ENCODE measurements at regions not wholly inside any gene's neighbourhood (a gene's known extent, or its start where the extent isn't known, plus 50 kb on each side); places are given as distances from the start of the nearest gene placed in this dataset.

DNA sequence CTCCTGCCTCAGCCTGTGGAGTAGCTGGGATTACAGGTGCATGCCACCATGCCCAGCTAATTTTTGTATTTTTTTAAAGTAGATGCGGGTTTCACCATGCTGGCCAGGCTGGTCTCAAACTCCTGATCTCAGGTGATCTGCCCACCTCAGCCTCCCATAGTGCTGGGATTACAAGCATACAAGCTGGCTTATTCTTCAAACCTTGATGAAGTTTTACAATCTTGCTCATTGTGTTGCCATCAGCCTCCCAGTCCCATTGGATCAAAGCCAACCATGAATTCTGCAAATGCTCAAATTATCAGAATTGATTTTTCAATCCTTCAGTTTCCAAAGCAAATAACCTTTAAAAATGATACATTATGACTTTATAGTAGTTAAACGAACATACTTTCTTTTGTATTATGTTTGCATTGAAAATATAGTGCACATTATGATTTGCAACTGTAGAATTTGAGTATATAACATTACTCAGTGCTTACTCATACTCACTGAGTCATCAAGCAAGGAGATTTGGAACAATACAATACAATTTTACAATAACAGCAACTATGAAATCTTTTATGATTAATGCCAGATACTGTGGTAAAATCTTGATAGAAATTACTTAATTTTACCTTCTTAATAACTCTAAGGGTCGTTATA is 1491.9 kb upstream of the CELF4 start:
- Histone ChIP-seq H3K4me1 (ENCODE audit: control insufficient read depth, insufficient read depth, low read length) (no peaks in the 10 kb centered on the region), H3K4me3 (ENCODE audit: low read length) (no peak overlapping the region), H3K27ac (ENCODE audit: low read length) (no peak overlapping the region), H3K9me3 (ENCODE audit: control insufficient read depth, insufficient read depth, low read length) (no peaks in the 10 kb centered on the region), H3K27me3 (ENCODE audit: control insufficient read depth, insufficient read depth, low read length) (no peaks in the 10 kb centered on the region), H3K36me3 (ENCODE audit: control insufficient read depth, insufficient read depth, low read length) (no peaks in the 10 kb centered on the region)
- no peak for DNase-seq (ENCODE audit: low read depth, low spot score)
- WGBS (ENCODE audit: insufficient coverage, insufficient read length), result no CpG with 5 or more reads among the region's 3 CpGs

DNA sequence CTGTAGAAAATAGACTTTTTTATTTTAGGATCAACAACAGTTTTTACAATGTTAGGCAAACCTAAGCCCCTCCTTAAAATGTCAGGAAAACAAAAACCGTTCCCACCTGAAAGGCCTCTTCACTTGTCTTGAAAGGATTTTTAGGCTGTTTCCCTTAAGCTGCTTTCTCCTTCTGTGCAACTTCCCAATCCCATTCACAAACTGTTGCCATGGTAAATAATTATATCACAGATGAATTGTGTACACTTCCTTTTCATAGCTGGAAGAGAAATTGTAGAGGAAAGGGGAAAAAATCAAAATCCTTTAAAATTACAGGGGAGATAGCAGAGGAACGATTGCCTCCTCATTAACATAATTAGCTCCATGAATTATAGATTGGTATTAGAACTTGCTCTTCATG is 1488.0 kb upstream of the CELF4 start:
- no peak overlapping the region for H3K27ac ChIP-seq (ENCODE audit: low read length)
- no peaks in the 10 kb centered on the region for H3K4me1 ChIP-seq (ENCODE audit: control insufficient read depth, insufficient read depth, low read length)
- no peaks in the 10 kb centered on the region for H3K27me3 ChIP-seq (ENCODE audit: control insufficient read depth, insufficient read depth, low read length)
- no peak for DNase-seq (ENCODE audit: low read depth, low spot score)
- no peaks in the 10 kb centered on the region for H3K9me3 ChIP-seq (ENCODE audit: control insufficient read depth, insufficient read depth, low read length)
- H3K4me3 ChIP-seq (ENCODE audit: low read length), result no peak overlapping the region
- WGBS (ENCODE audit: insufficient coverage, insufficient read length), result no CpG with 5 or more reads among the region's 2 CpGs
- H3K36me3 ChIP-seq (ENCODE audit: control insufficient read depth, insufficient read depth, low read length), result no peaks in the 10 kb centered on the region

DNA sequence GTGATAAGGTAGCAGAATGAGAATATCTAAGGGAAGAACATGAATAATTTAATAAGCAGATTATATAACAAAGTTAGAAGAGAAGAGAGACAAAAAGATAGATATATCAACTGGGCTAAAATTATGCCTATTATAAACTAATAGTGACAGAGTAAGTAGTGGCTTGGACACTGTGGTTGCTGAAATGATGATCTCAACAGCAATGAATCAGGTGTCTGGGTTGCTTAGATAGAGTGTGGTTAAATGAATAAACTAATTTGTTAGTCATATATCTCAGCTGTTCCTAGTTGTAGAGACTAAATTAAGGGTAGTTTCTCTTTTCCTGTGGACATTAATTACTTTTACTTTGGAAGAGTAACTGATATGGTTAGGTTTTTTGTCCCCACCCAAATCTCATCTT is 1485.4 kb upstream of the CELF4 start:
- Histone ChIP-seq H3K27ac (ENCODE audit: low read length) (no peak overlapping the region), H3K4me3 (ENCODE audit: low read length) (no peak overlapping the region), H3K27me3 (ENCODE audit: control insufficient read depth, insufficient read depth, low read length) (no peaks in the 10 kb centered on the region), H3K9me3 (ENCODE audit: control insufficient read depth, insufficient read depth, low read length) (no peaks in the 10 kb centered on the region), H3K36me3 (ENCODE audit: control insufficient read depth, insufficient read depth, low read length) (no peaks in the 10 kb centered on the region), H3K4me1 (ENCODE audit: control insufficient read depth, insufficient read depth, low read length) (no peaks in the 10 kb centered on the region)
- DNase-seq (ENCODE audit: low read depth, low spot score), result no peak

DNA sequence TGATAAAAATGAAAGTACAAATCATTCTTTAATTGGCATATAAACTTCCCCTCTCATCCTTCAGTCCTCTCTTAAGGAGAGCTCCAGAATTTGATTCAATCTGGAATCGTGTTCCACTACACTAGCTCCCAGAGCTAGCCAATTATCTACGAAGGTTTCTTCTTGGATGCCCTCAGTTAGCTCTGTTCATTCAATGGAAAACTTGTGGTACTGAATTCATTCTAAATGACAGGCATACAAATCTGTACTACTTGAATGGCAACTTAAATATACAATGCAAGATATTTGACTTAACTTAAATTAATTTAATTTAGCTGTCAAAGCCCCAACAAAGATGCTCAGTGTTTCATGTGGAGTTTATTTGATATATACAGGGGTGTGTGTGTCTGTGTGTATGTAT is 1474.2 kb upstream of the CELF4 start:
- H3K9me3 ChIP-seq (ENCODE audit: control insufficient read depth, insufficient read depth, low read length), result no peaks in the 10 kb centered on the region
- H3K4me3 ChIP-seq (ENCODE audit: low read length), result no peak overlapping the region
- no peaks in the 10 kb centered on the region for H3K27me3 ChIP-seq (ENCODE audit: control insufficient read depth, insufficient read depth, low read length)
- no CpG with 5 or more reads among the region's 2 CpGs for WGBS (ENCODE audit: insufficient coverage, insufficient read length)
- no peaks in the 10 kb centered on the region for H3K4me1 ChIP-seq (ENCODE audit: control insufficient read depth, insufficient read depth, low read length)
- H3K36me3 ChIP-seq (ENCODE audit: control insufficient read depth, insufficient read depth, low read length), result no peaks in the 10 kb centered on the region
- H3K27ac ChIP-seq (ENCODE audit: low read length), result no peak overlapping the region
- no peak for DNase-seq (ENCODE audit: low read depth, low spot score)

DNA sequence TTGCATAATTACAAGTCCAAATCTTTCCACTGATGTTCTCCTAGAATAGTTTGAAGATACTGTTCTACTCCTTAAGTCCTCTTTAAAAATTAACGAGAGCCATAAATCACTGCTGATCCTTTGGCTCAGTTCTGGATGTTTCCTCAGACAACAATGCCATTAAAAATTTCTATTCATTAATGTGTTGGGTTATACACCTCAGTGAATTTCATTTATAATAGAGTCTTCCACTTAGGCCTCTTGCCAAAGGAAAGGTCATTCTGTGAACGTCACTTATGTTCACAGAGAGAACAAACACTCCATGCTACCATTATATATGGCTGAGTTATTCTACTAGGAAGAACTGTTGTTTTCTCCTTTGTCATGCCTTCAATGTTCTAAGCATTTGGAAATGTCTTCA is 1472.3 kb upstream of the CELF4 start:
- no peak overlapping the region for H3K27ac ChIP-seq (ENCODE audit: low read length)
- no peak for DNase-seq (ENCODE audit: low read depth, low spot score)
- H3K36me3 ChIP-seq (ENCODE audit: control insufficient read depth, insufficient read depth, low read length), result no peaks in the 10 kb centered on the region

DNA sequence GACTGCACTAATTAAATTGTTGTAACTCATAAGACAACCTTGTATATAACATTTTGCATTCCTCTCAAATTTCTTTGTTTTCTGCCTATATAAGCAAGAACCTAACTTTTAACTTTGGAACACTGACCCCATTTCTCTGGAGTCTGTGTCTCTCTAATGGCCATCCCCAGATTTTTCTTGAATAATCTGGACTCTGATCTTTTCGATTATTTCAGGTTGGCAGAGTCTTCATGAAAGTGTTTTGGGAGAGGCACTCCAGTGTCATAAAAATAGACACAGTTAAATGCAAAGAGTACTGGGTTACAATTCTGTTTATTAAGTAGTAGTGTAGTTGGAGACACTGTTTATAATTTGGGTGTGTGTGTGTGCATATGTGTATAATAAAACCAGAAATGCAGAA is 1467.7 kb upstream of the CELF4 start:
- no peaks in the 10 kb centered on the region for H3K4me1 ChIP-seq (ENCODE audit: control insufficient read depth, insufficient read depth, low read length)
- no peaks in the 10 kb centered on the region for H3K36me3 ChIP-seq (ENCODE audit: control insufficient read depth, insufficient read depth, low read length)
- DNase-seq (ENCODE audit: low read depth, low spot score), result no peak
- H3K27ac ChIP-seq (ENCODE audit: low read length), result no peak overlapping the region
- WGBS (ENCODE audit: insufficient coverage, insufficient read length), result no CpG with 5 or more reads among the region's 1 CpG
- no peaks in the 10 kb centered on the region for H3K9me3 ChIP-seq (ENCODE audit: control insufficient read depth, insufficient read depth, low read length)
- no peak overlapping the region for H3K4me3 ChIP-seq (ENCODE audit: low read length)
- H3K27me3 ChIP-seq (ENCODE audit: control insufficient read depth, insufficient read depth, low read length), result no peaks in the 10 kb centered on the region

More for the DNA sequence above, 1472.3 kb upstream of the CELF4 start:
- Histone ChIP-seq H3K4me3 (ENCODE audit: low read length) (no peak overlapping the region), H3K27me3 (ENCODE audit: control insufficient read depth, insufficient read depth, low read length) (no peaks in the 10 kb centered on the region), H3K4me1 (ENCODE audit: control insufficient read depth, insufficient read depth, low read length) (no peaks in the 10 kb centered on the region), H3K9me3 (ENCODE audit: control insufficient read depth, insufficient read depth, low read length) (no peaks in the 10 kb centered on the region)
- WGBS (ENCODE audit: insufficient coverage, insufficient read length), result no CpG with 5 or more reads among the region's 2 CpGs

DNA sequence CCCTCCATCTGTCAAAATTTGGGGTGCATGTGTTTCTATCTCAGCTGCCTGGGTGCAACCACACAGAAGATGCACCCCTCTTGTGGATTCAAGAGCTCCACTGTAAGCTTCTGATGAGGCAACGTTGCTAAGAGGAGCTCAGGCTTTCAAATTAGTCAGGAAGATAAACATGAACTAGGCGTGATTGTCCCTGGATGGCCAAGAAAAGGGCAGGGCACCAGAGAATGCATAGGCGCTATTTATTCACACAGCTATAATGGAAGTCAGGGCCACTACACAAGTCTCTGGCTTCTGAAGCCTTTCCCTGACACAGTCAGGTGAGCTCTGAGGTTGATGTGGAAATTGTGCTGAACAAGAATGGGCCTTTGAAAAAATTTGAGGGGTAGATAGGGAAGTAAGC is 1466.0 kb upstream of the CELF4 start:
- DNase-seq (ENCODE audit: low read depth, low spot score), result no peak
- no peaks in the 10 kb centered on the region for H3K9me3 ChIP-seq (ENCODE audit: control insufficient read depth, insufficient read depth, low read length)
- H3K27me3 ChIP-seq (ENCODE audit: control insufficient read depth, insufficient read depth, low read length), result no peaks in the 10 kb centered on the region
- WGBS (ENCODE audit: insufficient coverage, insufficient read length), result no CpG with 5 or more reads among the region's 3 CpGs
- H3K4me3 ChIP-seq (ENCODE audit: low read length), result no peak overlapping the region
- no peak overlapping the region for H3K27ac ChIP-seq (ENCODE audit: low read length)
- no peaks in the 10 kb centered on the region for H3K36me3 ChIP-seq (ENCODE audit: control insufficient read depth, insufficient read depth, low read length)
- no peaks in the 10 kb centered on the region for H3K4me1 ChIP-seq (ENCODE audit: control insufficient read depth, insufficient read depth, low read length)

DNA sequence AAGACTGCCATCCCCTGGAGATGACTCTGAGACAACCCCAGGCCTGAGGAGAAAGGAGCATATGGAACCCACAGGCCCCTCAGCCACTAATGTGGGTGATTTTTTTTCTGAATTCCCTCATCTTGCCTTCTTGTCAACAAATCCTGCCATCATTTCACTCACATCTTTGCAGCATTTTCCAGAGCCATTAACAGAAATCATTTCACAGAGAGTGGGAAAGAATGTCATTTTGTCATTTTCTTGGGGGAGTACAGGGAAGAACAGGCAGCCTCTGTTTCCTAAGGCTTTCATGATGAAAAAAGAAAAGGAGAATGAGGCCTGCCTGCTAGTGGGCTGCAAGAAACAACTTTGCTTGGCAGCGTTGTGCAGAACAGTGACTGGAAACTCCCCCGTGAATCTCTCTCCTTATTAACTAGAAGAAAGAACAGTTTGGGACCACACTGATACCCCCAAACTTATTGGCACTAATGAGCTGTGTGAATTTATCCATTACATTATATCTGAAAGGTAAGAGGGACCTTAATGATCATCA is 1464.6 kb upstream of the CELF4 start:
- no peak overlapping the region for H3K4me3 ChIP-seq (ENCODE audit: low read length)
- no peaks in the 10 kb centered on the region for H3K9me3 ChIP-seq (ENCODE audit: control insufficient read depth, insufficient read depth, low read length)
- no peaks in the 10 kb centered on the region for H3K4me1 ChIP-seq (ENCODE audit: control insufficient read depth, insufficient read depth, low read length)
- no peaks in the 10 kb centered on the region for H3K36me3 ChIP-seq (ENCODE audit: control insufficient read depth, insufficient read depth, low read length)
- WGBS (ENCODE audit: insufficient coverage, insufficient read length), result no CpG with 5 or more reads among the region's 2 CpGs
- DNase-seq (ENCODE audit: low read depth, low spot score), result no peak
- H3K27ac ChIP-seq (ENCODE audit: low read length), result no peak overlapping the region
- no peaks in the 10 kb centered on the region for H3K27me3 ChIP-seq (ENCODE audit: control insufficient read depth, insufficient read depth, low read length)

DNA sequence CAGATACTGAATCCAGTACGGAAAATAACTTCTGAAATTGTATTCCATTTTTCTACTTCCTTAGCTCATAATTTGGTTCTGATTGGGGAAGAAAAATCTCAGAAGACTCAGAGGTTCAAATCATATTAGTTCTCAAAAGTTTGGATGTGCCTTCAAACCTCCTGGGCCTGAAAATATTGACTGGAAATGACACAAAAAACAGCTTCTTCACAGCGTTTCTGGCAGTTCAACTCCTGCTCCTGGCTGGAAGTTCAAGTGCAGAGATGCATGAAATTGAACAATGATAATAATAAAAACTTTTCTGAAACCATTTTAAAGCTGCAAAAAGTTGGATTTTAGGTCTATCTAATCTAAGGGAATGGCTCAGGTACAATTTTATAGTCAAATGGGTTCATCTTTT is 1459.9 kb upstream of the CELF4 start:
- Histone ChIP-seq H3K27ac (ENCODE audit: low read length) (no peak overlapping the region), H3K9me3 (ENCODE audit: control insufficient read depth, insufficient read depth, low read length) (no peaks in the 10 kb centered on the region), H3K36me3 (ENCODE audit: control insufficient read depth, insufficient read depth, low read length) (no peaks in the 10 kb centered on the region), H3K4me3 (ENCODE audit: low read length) (no peak overlapping the region), H3K27me3 (ENCODE audit: control insufficient read depth, insufficient read depth, low read length) (no peaks in the 10 kb centered on the region), H3K4me1 (ENCODE audit: control insufficient read depth, insufficient read depth, low read length) (no peaks in the 10 kb centered on the region)
- no peak for DNase-seq (ENCODE audit: low read depth, low spot score)
- WGBS (ENCODE audit: insufficient coverage, insufficient read length), result no CpG with 5 or more reads among the region's 2 CpGs

DNA sequence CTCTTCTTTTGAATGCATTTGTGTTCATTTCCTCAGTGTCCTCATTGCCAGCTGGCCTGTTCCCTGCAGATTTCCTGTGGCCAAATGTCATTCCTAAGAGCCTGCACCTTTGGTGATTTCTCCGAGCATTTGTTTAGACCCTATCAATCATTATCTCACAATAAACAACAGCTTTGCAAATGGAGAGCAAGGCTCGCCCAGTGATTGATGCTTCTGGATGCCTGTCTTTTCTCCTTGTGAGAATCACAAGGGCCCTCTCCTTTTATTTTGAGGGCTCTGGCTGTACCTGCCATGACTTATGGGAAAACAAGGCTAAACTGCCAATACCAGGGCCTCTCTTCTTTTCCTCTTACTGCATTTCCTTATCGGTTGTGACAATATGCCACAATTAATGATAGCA is 1454.4 kb upstream of the CELF4 start:
- H3K27ac ChIP-seq (ENCODE audit: low read length), result no peak overlapping the region
- no peak for DNase-seq (ENCODE audit: low read depth, low spot score)
- H3K4me1 ChIP-seq (ENCODE audit: control insufficient read depth, insufficient read depth, low read length), result no peaks in the 10 kb centered on the region
- H3K4me3 ChIP-seq (ENCODE audit: low read length), result no peak overlapping the region
- H3K36me3 ChIP-seq (ENCODE audit: control insufficient read depth, insufficient read depth, low read length), result no peaks in the 10 kb centered on the region
- WGBS (ENCODE audit: insufficient coverage, insufficient read length), result no CpG with 5 or more reads among the region's 3 CpGs
- no peaks in the 10 kb centered on the region for H3K27me3 ChIP-seq (ENCODE audit: control insufficient read depth, insufficient read depth, low read length)
- H3K9me3 ChIP-seq (ENCODE audit: control insufficient read depth, insufficient read depth, low read length), result no peaks in the 10 kb centered on the region
